WTC11 (cell line): ENCODE measurements at regions not wholly inside any gene's neighbourhood (a gene's known extent, or its start where the extent isn't known, plus 50 kb on each side); places are given as distances from the start of the nearest gene placed in this dataset.

Experiments used
- ATAC-seq: fragments of 200-7000 bp; cut with Tn5 transposase; 2 replicates; pipeline ENCODE4 v1.10.0; 2021; ENCODE audit warnings: mild to moderate bottlenecking, moderate library complexity
- CTCF ChIA-PET: fragments of 300-600 bp; sonication (Branson Sonifier 250); formaldehyde crosslinking; loops from one replicate; lab custom pipeline; 2021; ENCODE audit warnings: antibody characterized with exemption; lab: Charles Lee
- POLR2A ChIA-PET: fragments of 350-600 bp; sonication (Branson Sonifier 250); formaldehyde crosslinking; loops from one replicate; lab custom pipeline; 2021; ENCODE audit warnings: antibody characterized with exemption; lab: Charles Lee
- DNase-seq: peaks from one replicate; pipeline ENCODE4 v3.0.0; 2021; ENCODE audit warnings: low spot score
- H3K27ac Mint-ChIP-seq: 2 replicates; pipeline ENCODE4 v1.8.0; 2021; ENCODE audit warnings: mixed read lengths
- H3K27me3 Mint-ChIP-seq: 2 replicates; pipeline ENCODE4 v1.8.0; 2021; ENCODE audit warnings: low read depth, mild to moderate bottlenecking, moderate library complexity, mixed read lengths
- H3K36me3 Mint-ChIP-seq: 2 replicates; pipeline ENCODE4 v1.8.0; 2021; ENCODE audit warnings: mixed read lengths
- H3K4me1 Mint-ChIP-seq: 2 replicates; pipeline ENCODE4 v1.8.0; 2022; ENCODE audit warnings: mixed read lengths
- H3K4me3 Mint-ChIP-seq: 2 replicates; pipeline ENCODE4 v1.8.0; 2021; ENCODE audit warnings: mild to moderate bottlenecking, moderate library complexity, mixed read lengths
- H3K9me3 Mint-ChIP-seq: 2 replicates; pipeline ENCODE4 v1.8.0; 2021; ENCODE audit warnings: mixed read lengths
- ATF1 ChIP-seq: sonication (generic); formaldehyde crosslinking; IDR thresholded peaks from 2 replicates; pipeline ENCODE4 v1.8.1; 2023; ENCODE audit warnings: mild to moderate bottlenecking, moderate library complexity, missing genetic modification reagents
- CREM ChIP-seq: sonication (generic); formaldehyde crosslinking; IDR thresholded peaks from 2 replicates; pipeline ENCODE4 v1.8.1; 2022; ENCODE audit warnings: mild to moderate bottlenecking, missing genetic modification reagents, moderate library complexity
- ESRRA ChIP-seq: sonication (generic); formaldehyde crosslinking; IDR thresholded peaks from 2 replicates; pipeline ENCODE4 v1.8.1; 2022; ENCODE audit warnings: mild to moderate bottlenecking, missing genetic modification reagents, borderline replicate concordance
- ETV6 ChIP-seq: sonication (generic); formaldehyde crosslinking; IDR thresholded peaks from 2 replicates; pipeline ENCODE4 v1.8.1; 2022; ENCODE audit warnings: mild to moderate bottlenecking, missing genetic modification reagents
- FOXJ3 ChIP-seq: sonication (generic); formaldehyde crosslinking; IDR thresholded peaks from 2 replicates; pipeline ENCODE4 v1.9.0; 2021; ENCODE audit warnings: missing genetic modification reagents, mild to moderate bottlenecking, borderline replicate concordance
- GRHL2 ChIP-seq: fragments of 250-450 bp; sonication (Bioruptor Pico); IDR thresholded peaks from 2 replicates; pipeline ENCODE4 v1.8.0; 2022; ENCODE audit warnings: mild to moderate bottlenecking, moderate library complexity; ENCODE audit not compliant: insufficient replicate concordance, severe bottlenecking
- GTF2I ChIP-seq: fragments of 250-450 bp; sonication (Bioruptor Pico); conservative IDR thresholded peaks from 2 replicates; pipeline ENCODE4 v1.4.0; 2021; ENCODE audit warnings: mild to moderate bottlenecking
- HMGA2 ChIP-seq: fragments of 250-450 bp; sonication (Bioruptor Pico); IDR thresholded peaks from 2 replicates; pipeline ENCODE4 v1.4.0; 2021; ENCODE audit warnings: mild to moderate bottlenecking, moderate library complexity
- JUN ChIP-seq: sonication (generic); formaldehyde crosslinking; IDR thresholded peaks from 2 replicates; pipeline ENCODE4 v1.8.0; 2023; ENCODE audit warnings: mild to moderate bottlenecking, missing genetic modification reagents
- KAT7 ChIP-seq: sonication (generic); formaldehyde crosslinking; IDR thresholded peaks from 2 replicates; pipeline ENCODE4 v1.8.1; 2023; ENCODE audit warnings: missing genetic modification reagents, mild to moderate bottlenecking, borderline replicate concordance
- NFATC4 ChIP-seq: fragments of 250-450 bp; sonication (Bioruptor Pico); IDR thresholded peaks from 2 replicates; pipeline ENCODE4 v1.9.0; 2021; ENCODE audit warnings: mild to moderate bottlenecking
- NFYB ChIP-seq: sonication (generic); formaldehyde crosslinking; conservative IDR thresholded peaks from 2 replicates; pipeline ENCODE4 v1.8.0; 2022; ENCODE audit warnings: low read depth, missing genetic modification reagents
- NR1H2 ChIP-seq: sonication (generic); formaldehyde crosslinking; IDR thresholded peaks from 2 replicates; pipeline ENCODE4 v1.9.0; 2021; ENCODE audit warnings: mild to moderate bottlenecking, moderate library complexity, missing genetic modification reagents
- NR3C1 ChIP-seq: sonication (generic); formaldehyde crosslinking; conservative IDR thresholded peaks from 2 replicates; pipeline ENCODE4 v1.8.1; 2023; ENCODE audit warnings: low read depth, mild to moderate bottlenecking, missing genetic modification reagents
- TEAD1 ChIP-seq: sonication (generic); formaldehyde crosslinking; IDR thresholded peaks from 2 replicates; pipeline ENCODE4 v1.8.0; 2022; ENCODE audit warnings: mild to moderate bottlenecking, missing genetic modification reagents
- TP53 ChIP-seq: sonication (generic); formaldehyde crosslinking; IDR thresholded peaks from 2 replicates; pipeline ENCODE4 v1.8.1; 2023; ENCODE audit warnings: mild to moderate bottlenecking, missing genetic modification reagents
- ZBTB21 ChIP-seq: sonication (generic); formaldehyde crosslinking; IDR thresholded peaks from 2 replicates; pipeline ENCODE4 v1.8.1; 2023; ENCODE audit warnings: mild to moderate bottlenecking, missing genetic modification reagents, borderline replicate concordance
- ZNF138 ChIP-seq: sonication (generic); formaldehyde crosslinking; conservative IDR thresholded peaks from 2 replicates; pipeline ENCODE4 v1.8.1; 2022; ENCODE audit warnings: mild to moderate bottlenecking, moderate library complexity, missing genetic modification reagents
- ZNF232 ChIP-seq: sonication (generic); formaldehyde crosslinking; IDR thresholded peaks from 2 replicates; pipeline ENCODE4 v1.8.0; 2022; ENCODE audit warnings: mild to moderate bottlenecking, missing genetic modification reagents
- ZNF263 ChIP-seq: sonication (generic); formaldehyde crosslinking; IDR thresholded peaks from 2 replicates; pipeline ENCODE4 v1.8.1; 2022; ENCODE audit warnings: low read depth, mild to moderate bottlenecking, moderate library complexity, missing genetic modification reagents
- ZNF317 ChIP-seq: sonication (generic); formaldehyde crosslinking; IDR thresholded peaks from 2 replicates; pipeline ENCODE4 v1.8.1; 2023; ENCODE audit warnings: low read depth, mild to moderate bottlenecking, moderate library complexity, missing genetic modification reagents, borderline replicate concordance
- TF ChIP-seq, protein P1 (sequence below): sonication (generic); formaldehyde crosslinking; conservative IDR thresholded peaks from 2 replicates; pipeline ENCODE4 v1.8.1; 2022; ENCODE audit warnings: mild to moderate bottlenecking, missing genetic modification reagents
- TF ChIP-seq, protein P2 (sequence below): sonication (generic); formaldehyde crosslinking; IDR thresholded peaks from 2 replicates; pipeline ENCODE4 v1.8.1; 2022; ENCODE audit warnings: low read depth, mild to moderate bottlenecking, moderate library complexity, missing genetic modification reagents, borderline replicate concordance
- TF ChIP-seq, protein P3 (sequence below): fragments of 250-450 bp; sonication (Bioruptor Pico); IDR thresholded peaks from 2 replicates; pipeline ENCODE4 v1.9.0; 2021; ENCODE audit warnings: mild to moderate bottlenecking
- TF ChIP-seq, protein P4 (sequence below): fragments of 250-450 bp; sonication (Bioruptor Pico); IDR thresholded peaks from 2 replicates; pipeline ENCODE4 v1.8.0; 2021; ENCODE audit warnings: mild to moderate bottlenecking
- TF ChIP-seq, protein P5 (sequence below): sonication (generic); formaldehyde crosslinking; IDR thresholded peaks from 2 replicates; pipeline ENCODE4 v1.8.1; 2022; ENCODE audit warnings: mild to moderate bottlenecking, moderate library complexity, missing genetic modification reagents
- TF ChIP-seq, protein P6 (sequence below): fragments of 250-450 bp; sonication (Bioruptor Pico); IDR thresholded peaks from 2 replicates; pipeline ENCODE4 v1.9.0; 2021; ENCODE audit warnings: moderate library complexity, mild to moderate bottlenecking, inconsistent platforms, borderline replicate concordance
- TF ChIP-seq, protein P7 (sequence below): fragments of 200-600 bp; IDR thresholded peaks from 2 replicates; pipeline ENCODE4 v1.8.0; 2022; ENCODE audit warnings: antibody characterized with exemption

DNA sequence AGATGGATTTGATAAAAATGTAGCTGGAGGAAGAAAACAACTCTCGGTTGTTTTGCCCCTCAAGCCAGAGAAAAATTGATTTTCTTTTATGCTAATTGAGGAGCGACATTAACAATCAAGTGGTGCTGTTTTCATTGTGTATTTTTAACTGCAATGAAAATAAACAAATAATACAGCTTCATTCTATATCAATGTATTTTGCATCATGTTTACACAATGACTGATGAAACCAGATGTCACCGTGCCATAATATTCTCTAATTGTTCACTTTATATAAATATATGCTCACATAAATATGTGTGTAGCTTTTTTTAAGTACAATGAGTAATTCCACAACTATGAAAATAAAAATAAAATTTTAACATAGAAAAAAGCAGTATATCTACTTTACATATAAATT is 139.0 kb upstream of the PRDM9 start:
- no peaks in the 10 kb centered on the region for H3K36me3 Mint-ChIP-seq
- no peak for ATAC-seq
- CTCF ChIA-PET: no interaction called here

DNA sequence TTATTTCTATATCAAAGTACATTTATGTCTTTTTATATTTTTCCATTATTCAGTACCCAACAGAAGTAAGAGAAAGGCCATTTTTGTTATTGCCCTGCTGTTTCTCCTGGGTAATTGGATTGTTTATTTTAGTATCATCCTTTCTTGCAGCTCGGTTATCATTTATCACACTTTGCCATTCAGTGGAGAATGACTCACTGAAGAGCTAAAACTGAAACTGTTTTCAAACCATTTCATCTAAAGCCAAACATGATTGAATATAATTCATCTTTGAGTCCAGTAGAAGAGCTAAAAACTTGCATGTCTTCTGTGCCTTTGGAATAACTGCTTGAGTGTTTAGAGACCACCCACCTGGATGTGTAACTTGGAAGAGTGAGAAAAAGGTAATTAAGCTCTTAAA is 139.5 kb upstream of the PRDM9 start:
- Mint-ChIP-seq H3K36me3 (peaks cover 4% of the 10 kb centered on the region), H3K9me3 (peaks cover 12% of the 10 kb centered on the region), H3K4me3 (no peak overlapping the region), H3K27me3 (no peaks in the 10 kb centered on the region; the same call in 1 of the 2 replicates), H3K27ac (no peak overlapping the region), H3K4me1 (peaks cover 4% of the 10 kb centered on the region)
- no peak for ATAC-seq
- ChIA-PET POLR2A (no interaction called here), CTCF (no interaction called here)
- DNase-seq: no peak
- TF ChIP-seq TEAD1 (no peak), ZBTB21 (CRISPR knock-in tag) (no peak), KAT7 (CRISPR knock-in tag) (no peak), ZNF138 (no peak), ETV6 (CRISPR knock-in tag) (no peak), GRHL2 (CRISPR knock-in tag) (no peak), ATF1 (CRISPR knock-in tag) (no peak), NFYB (no peak), NR3C1 (CRISPR knock-in tag) (no peak), JUN (CRISPR knock-in tag) (no peak), TP53 (CRISPR knock-in tag) (no peak), NR1H2 (CRISPR knock-in tag) (no peak)
- TF ChIP-seq, protein P1, sequence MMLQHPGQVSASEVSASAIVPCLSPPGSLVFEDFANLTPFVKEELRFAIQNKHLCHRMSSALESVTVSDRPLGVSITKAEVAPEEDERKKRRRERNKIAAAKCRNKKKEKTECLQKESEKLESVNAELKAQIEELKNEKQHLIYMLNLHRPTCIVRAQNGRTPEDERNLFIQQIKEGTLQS (CRISPR knock-in tag): no peak

More for the DNA sequence above, 139.0 kb upstream of the PRDM9 start:
- TF ChIP-seq GTF2I (CRISPR knock-in tag) (no peak), CREM (no peak), ZNF263 (CRISPR knock-in tag) (no peak), ESRRA (CRISPR knock-in tag) (no peak), FOXJ3 (CRISPR knock-in tag) (no peak), NFYB (no peak), ZNF317 (CRISPR knock-in tag) (no peak), NFATC4 (CRISPR knock-in tag) (no peak), ZNF232 (CRISPR knock-in tag) (no peak), HMGA2 (no peak), ZBTB21 (CRISPR knock-in tag) (no peak)
- TF ChIP-seq, protein P2, sequence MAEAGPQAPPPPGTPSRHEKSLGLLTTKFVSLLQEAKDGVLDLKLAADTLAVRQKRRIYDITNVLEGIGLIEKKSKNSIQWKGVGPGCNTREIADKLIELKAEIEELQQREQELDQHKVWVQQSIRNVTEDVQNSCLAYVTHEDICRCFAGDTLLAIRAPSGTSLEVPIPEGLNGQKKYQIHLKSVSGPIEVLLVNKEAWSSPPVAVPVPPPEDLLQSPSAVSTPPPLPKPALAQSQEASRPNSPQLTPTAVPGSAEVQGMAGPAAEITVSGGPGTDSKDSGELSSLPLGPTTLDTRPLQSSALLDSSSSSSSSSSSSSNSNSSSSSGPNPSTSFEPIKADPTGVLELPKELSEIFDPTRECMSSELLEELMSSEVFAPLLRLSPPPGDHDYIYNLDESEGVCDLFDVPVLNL: no peak
- TF ChIP-seq, protein P3, sequence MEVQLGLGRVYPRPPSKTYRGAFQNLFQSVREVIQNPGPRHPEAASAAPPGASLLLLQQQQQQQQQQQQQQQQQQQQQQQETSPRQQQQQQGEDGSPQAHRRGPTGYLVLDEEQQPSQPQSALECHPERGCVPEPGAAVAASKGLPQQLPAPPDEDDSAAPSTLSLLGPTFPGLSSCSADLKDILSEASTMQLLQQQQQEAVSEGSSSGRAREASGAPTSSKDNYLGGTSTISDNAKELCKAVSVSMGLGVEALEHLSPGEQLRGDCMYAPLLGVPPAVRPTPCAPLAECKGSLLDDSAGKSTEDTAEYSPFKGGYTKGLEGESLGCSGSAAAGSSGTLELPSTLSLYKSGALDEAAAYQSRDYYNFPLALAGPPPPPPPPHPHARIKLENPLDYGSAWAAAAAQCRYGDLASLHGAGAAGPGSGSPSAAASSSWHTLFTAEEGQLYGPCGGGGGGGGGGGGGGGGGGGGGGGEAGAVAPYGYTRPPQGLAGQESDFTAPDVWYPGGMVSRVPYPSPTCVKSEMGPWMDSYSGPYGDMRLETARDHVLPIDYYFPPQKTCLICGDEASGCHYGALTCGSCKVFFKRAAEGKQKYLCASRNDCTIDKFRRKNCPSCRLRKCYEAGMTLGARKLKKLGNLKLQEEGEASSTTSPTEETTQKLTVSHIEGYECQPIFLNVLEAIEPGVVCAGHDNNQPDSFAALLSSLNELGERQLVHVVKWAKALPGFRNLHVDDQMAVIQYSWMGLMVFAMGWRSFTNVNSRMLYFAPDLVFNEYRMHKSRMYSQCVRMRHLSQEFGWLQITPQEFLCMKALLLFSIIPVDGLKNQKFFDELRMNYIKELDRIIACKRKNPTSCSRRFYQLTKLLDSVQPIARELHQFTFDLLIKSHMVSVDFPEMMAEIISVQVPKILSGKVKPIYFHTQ: no peak
- TF ChIP-seq, protein P4, sequence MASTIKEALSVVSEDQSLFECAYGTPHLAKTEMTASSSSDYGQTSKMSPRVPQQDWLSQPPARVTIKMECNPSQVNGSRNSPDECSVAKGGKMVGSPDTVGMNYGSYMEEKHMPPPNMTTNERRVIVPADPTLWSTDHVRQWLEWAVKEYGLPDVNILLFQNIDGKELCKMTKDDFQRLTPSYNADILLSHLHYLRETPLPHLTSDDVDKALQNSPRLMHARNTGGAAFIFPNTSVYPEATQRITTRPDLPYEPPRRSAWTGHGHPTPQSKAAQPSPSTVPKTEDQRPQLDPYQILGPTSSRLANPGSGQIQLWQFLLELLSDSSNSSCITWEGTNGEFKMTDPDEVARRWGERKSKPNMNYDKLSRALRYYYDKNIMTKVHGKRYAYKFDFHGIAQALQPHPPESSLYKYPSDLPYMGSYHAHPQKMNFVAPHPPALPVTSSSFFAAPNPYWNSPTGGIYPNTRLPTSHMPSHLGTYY: no peak
- TF ChIP-seq, protein P5, sequence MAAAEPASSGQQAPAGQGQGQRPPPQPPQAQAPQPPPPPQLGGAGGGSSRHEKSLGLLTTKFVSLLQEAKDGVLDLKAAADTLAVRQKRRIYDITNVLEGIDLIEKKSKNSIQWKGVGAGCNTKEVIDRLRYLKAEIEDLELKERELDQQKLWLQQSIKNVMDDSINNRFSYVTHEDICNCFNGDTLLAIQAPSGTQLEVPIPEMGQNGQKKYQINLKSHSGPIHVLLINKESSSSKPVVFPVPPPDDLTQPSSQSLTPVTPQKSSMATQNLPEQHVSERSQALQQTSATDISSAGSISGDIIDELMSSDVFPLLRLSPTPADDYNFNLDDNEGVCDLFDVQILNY (CRISPR knock-in tag): no peak
- TF ChIP-seq, protein P6, sequence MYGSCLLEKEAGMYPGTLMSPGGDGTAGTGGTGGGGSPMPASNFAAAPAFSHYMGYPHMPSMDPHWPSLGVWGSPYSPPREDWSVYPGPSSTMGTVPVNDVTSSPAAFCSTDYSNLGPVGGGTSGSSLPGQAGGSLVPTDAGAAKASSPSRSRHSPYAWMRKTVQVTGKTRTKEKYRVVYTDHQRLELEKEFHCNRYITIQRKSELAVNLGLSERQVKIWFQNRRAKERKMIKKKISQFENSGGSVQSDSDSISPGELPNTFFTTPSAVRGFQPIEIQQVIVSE (CRISPR knock-in tag): no peak
- TF ChIP-seq, protein P7, sequence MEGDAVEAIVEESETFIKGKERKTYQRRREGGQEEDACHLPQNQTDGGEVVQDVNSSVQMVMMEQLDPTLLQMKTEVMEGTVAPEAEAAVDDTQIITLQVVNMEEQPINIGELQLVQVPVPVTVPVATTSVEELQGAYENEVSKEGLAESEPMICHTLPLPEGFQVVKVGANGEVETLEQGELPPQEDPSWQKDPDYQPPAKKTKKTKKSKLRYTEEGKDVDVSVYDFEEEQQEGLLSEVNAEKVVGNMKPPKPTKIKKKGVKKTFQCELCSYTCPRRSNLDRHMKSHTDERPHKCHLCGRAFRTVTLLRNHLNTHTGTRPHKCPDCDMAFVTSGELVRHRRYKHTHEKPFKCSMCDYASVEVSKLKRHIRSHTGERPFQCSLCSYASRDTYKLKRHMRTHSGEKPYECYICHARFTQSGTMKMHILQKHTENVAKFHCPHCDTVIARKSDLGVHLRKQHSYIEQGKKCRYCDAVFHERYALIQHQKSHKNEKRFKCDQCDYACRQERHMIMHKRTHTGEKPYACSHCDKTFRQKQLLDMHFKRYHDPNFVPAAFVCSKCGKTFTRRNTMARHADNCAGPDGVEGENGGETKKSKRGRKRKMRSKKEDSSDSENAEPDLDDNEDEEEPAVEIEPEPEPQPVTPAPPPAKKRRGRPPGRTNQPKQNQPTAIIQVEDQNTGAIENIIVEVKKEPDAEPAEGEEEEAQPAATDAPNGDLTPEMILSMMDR: no peak
- DNase-seq: no peak
- POLR2A ChIA-PET: no interaction called here
- Mint-ChIP-seq H3K27me3 (no peaks in the 10 kb centered on the region; the same call in 1 of the 2 replicates), H3K27ac (no peak overlapping the region), H3K9me3 (peaks cover 10% of the 10 kb centered on the region), H3K4me1 (peaks cover 4% of the 10 kb centered on the region), H3K4me3 (no peak overlapping the region)
